Smooth muscle cell (in vitro differentiated cells): ENCODE measurements at regions not wholly inside any gene's neighbourhood (a gene's known extent, or its start where the extent isn't known, plus 50 kb on each side); places are given as distances from the start of the nearest gene placed in this dataset.
"Not testable (repeated sequence)": the region's sequence is repeated elsewhere in the genome, so short reads cannot be mapped to it uniquely, and the experiment has no call there.

Experiments
- DNase-seq: peaks from one replicate; lab custom pipeline; 2025; ENCODE audit not compliant: unreplicated experiment; lab: John Stamatoyannopoulos, UW
- H2AFZ ChIP-seq: fragments of 200-600 bp; sonication (generic); 2 replicates; pipeline ENCODE4 v1.6.0; 2016; ENCODE audit warnings: antibody characterized with exemption, low read depth, mild to moderate bottlenecking
- H3F3A ChIP-seq: fragments of 200-600 bp; sonication (generic); 2 replicates; pipeline ENCODE4 v1.6.0; 2017; ENCODE audit warnings: antibody characterized with exemption, low read depth
- H3K27ac ChIP-seq: fragments of 200-600 bp; sonication (generic); 2 replicates; pipeline ENCODE4 v1.5.1; 2016; ENCODE audit warnings: low read depth, mild to moderate bottlenecking
- H3K27me3 ChIP-seq: fragments of 200-600 bp; sonication (generic); 2 replicates; pipeline ENCODE4 v1.6.1; 2016; ENCODE audit warnings: low read depth, mild to moderate bottlenecking
- H3K36me3 ChIP-seq: fragments of 200-600 bp; sonication (generic); 2 replicates; pipeline ENCODE4 v1.5.1; 2016; ENCODE audit warnings: low read depth
- H3K4me1 ChIP-seq: fragments of 200-600 bp; sonication (generic); 2 replicates; pipeline ENCODE4 v1.5.1; 2016; ENCODE audit warnings: low read depth
- H3K4me2 ChIP-seq: fragments of 200-600 bp; sonication (generic); 2 replicates; pipeline ENCODE4 v1.6.0; 2016; ENCODE audit warnings: mild to moderate bottlenecking
- H3K4me3 ChIP-seq: fragments of 200-600 bp; sonication (generic); 2 replicates; pipeline ENCODE4 v1.5.1; 2016; ENCODE audit warnings: mild to moderate bottlenecking
- H3K79me2 ChIP-seq: fragments of 200-600 bp; sonication (generic); 2 replicates; pipeline ENCODE4 v1.6.0; 2016; ENCODE audit warnings: low read depth, mild to moderate bottlenecking
- H3K9ac ChIP-seq: fragments of 200-600 bp; sonication (generic); 2 replicates; pipeline ENCODE4 v1.6.0; 2016; ENCODE audit warnings: low read depth
- H3K9me3 ChIP-seq: fragments of 200-600 bp; sonication (generic); replicated peaks from 2 replicates; pipeline ENCODE4 v1.5.1; 2016; ENCODE audit warnings: low read depth
- H4K20me1 ChIP-seq: fragments of 200-600 bp; sonication (generic); 2 replicates; pipeline ENCODE4 v1.6.0; 2016; ENCODE audit warnings: low read depth
- WGBS: methylation state at CpG from one replicate; pipeline ENCODE4 v1.1.7; 2016; ENCODE audit warnings: low lambda C conversion rate; 5-methylcytosine and 5-hydroxymethylcytosine counted together
- TF ChIP-seq, protein P1 (sequence below): fragments of 200-600 bp; sonication (generic); IDR thresholded peaks from 2 replicates; pipeline ENCODE4 v1.5.1; 2017; ENCODE audit warnings: borderline replicate concordance, mild to moderate bottlenecking, antibody characterized with exemption; ENCODE audit not compliant: insufficient read depth, poor library complexity, severe bottlenecking

DNA sequence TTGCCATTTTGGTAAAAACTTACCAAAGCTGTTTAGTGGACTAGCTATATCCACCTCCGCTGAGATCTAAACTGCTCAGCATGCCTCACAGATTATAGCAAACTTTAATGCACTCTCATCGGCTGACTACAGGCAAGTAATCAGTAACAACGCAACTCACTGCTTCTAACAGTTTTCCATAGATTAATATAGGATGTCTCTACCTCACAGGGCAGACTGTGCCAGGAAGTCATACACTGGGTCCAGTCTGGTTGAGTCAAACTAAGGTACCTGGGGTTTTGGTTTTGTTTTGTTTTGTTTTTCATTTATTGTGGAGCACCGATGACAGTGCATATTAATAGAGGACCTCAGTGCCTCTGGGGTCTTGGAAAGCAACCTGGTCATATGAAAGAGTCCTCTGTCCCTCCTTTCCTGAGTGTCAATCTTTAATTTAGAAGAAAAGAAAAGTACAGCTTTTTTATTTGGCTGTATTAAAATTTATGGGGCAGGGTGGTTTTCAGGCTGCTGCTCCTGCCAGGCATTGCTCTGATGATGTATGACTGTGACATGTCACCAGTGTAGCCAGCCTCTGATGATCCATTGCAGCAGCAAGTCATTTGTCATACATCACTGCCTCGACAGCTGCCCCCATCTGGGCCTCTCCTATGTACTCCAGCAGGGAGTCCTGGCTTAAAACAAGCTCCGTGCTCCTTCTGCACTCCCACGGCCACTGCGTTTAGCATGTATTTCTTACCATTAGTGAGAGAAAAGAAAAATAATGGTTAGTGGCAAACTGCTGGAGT is 854.1 kb downstream of the KCNJ2 start:
- H3K27ac ChIP-seq: no peak overlapping the region
- peaks cover 3% of the 10 kb centered on the region for H3K4me1 ChIP-seq
- H3K9me3 ChIP-seq: no peaks in the 10 kb centered on the region
- no peaks in the 10 kb centered on the region for H3F3A ChIP-seq
- H3K27me3 ChIP-seq: no peaks in the 10 kb centered on the region
- no peaks in the 10 kb centered on the region for H3K79me2 ChIP-seq
- DNase-seq: no peak
- no peak overlapping the region for H3K4me3 ChIP-seq
- H3K9ac ChIP-seq: no peak overlapping the region
- peak overlapping the region; percentile 48 for H3K4me2 ChIP-seq
- peak overlapping the region; percentile 26 for H2AFZ ChIP-seq
- WGBS: 34% methylated on average over 8 of the region's 8 CpGs
- no peaks in the 10 kb centered on the region for H4K20me1 ChIP-seq
- no peaks in the 10 kb centered on the region for H3K36me3 ChIP-seq
- TF ChIP-seq, protein P1, sequence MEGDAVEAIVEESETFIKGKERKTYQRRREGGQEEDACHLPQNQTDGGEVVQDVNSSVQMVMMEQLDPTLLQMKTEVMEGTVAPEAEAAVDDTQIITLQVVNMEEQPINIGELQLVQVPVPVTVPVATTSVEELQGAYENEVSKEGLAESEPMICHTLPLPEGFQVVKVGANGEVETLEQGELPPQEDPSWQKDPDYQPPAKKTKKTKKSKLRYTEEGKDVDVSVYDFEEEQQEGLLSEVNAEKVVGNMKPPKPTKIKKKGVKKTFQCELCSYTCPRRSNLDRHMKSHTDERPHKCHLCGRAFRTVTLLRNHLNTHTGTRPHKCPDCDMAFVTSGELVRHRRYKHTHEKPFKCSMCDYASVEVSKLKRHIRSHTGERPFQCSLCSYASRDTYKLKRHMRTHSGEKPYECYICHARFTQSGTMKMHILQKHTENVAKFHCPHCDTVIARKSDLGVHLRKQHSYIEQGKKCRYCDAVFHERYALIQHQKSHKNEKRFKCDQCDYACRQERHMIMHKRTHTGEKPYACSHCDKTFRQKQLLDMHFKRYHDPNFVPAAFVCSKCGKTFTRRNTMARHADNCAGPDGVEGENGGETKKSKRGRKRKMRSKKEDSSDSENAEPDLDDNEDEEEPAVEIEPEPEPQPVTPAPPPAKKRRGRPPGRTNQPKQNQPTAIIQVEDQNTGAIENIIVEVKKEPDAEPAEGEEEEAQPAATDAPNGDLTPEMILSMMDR: no peak

DNA sequence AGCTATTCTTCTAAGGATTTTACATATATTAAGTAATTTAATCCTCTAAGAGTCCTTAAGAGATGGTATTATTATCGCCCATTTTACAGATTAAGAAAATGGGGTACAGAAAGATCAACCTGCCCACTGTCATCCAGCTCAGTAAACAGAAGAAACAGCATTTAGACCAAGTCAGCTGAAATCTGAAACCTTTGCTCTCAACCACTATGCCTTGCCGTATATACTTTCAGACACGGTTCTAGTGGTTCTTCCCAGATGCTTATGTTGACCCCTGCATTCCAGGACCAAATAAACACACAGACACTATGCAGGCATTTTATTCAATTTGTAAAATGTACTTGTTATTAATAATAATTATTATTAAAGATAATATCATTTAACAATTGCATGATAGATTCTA is 854.8 kb downstream of the KCNJ2 start:
- no peak overlapping the region for H3K4me3 ChIP-seq
- no peak overlapping the region for H3K9ac ChIP-seq
- no peaks in the 10 kb centered on the region for H3K27me3 ChIP-seq
- no peaks in the 10 kb centered on the region for H3K79me2 ChIP-seq
- TF ChIP-seq, protein P1: no peak
- no peaks in the 10 kb centered on the region for H4K20me1 ChIP-seq
- H3F3A ChIP-seq: no peaks in the 10 kb centered on the region
- H3K4me1 ChIP-seq: peaks cover 3% of the 10 kb centered on the region
- no peaks in the 10 kb centered on the region for H3K9me3 ChIP-seq
- H3K27ac ChIP-seq: no peak overlapping the region
- no peaks in the 10 kb centered on the region for H3K36me3 ChIP-seq
- no peak overlapping the region for H3K4me2 ChIP-seq
- WGBS: 36% methylated on average over 3 of the region's 3 CpGs
- no peak overlapping the region for H2AFZ ChIP-seq
- no peak for DNase-seq

DNA sequence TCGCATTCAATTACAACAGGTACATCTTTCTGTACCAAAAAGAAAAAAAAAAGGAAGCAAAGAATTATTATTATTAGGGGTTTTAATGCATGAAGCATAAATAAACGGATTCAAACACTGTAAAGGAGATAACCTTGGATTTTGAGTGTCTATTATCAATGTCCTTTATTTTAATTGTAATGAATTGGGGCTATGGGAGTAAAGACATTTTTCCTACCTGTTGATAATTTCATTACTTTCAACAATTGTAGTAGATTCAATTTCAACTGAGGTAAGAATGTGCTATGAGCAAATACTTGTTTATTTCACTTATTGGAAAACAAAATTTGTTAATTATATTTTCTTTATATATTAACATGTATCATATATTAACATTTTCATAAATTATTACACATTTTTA is 855.6 kb downstream of the KCNJ2 start:
- no peaks in the 10 kb centered on the region for H4K20me1 ChIP-seq
- no peak for DNase-seq
- H3K9me3 ChIP-seq: no peaks in the 10 kb centered on the region
- H3K4me3 ChIP-seq: no peak overlapping the region
- no peaks in the 10 kb centered on the region for H3K79me2 ChIP-seq
- H2AFZ ChIP-seq: no peak overlapping the region
- no peaks in the 10 kb centered on the region for H3K27me3 ChIP-seq
- H3K27ac ChIP-seq: no peak overlapping the region
- no peaks in the 10 kb centered on the region for H3K36me3 ChIP-seq
- peaks cover 3% of the 10 kb centered on the region for H3K4me1 ChIP-seq
- WGBS: 93% methylated on average over 2 of the region's 2 CpGs
- H3K9ac ChIP-seq: no peak overlapping the region
- TF ChIP-seq, protein P1: no peak
- no peaks in the 10 kb centered on the region for H3F3A ChIP-seq
- H3K4me2 ChIP-seq: no peak overlapping the region

DNA sequence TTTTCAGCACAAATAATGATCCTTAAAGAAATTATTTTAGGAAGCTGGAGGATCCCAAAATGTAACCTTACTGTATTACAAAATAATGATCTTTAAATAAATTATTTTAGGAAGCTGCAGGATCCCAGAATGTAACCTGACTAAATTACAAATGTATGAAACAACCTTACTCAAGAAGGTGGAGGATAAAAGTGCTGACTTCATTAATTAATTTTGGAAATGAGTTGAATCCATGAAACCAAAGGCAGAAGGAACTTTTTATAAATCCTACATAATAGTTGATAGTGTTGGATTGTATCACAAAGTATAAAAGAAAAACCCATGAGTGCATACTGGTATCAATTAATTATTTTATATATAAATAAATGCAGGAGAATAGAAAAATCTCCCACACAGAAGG is 859.9 kb downstream of the KCNJ2 start:
- H3K4me2 ChIP-seq: no peak overlapping the region
- no peaks in the 10 kb centered on the region for H3F3A ChIP-seq
- no peaks in the 10 kb centered on the region for H3K79me2 ChIP-seq
- H3K4me3 ChIP-seq: no peak overlapping the region
- peaks cover 8% of the 10 kb centered on the region for H3K4me1 ChIP-seq
- H2AFZ ChIP-seq: no peak overlapping the region
- no peaks in the 10 kb centered on the region for H3K27me3 ChIP-seq
- no peak overlapping the region for H3K9ac ChIP-seq
- no peaks in the 10 kb centered on the region for H4K20me1 ChIP-seq
- no peaks in the 10 kb centered on the region for H3K9me3 ChIP-seq
- no peaks in the 10 kb centered on the region for H3K36me3 ChIP-seq
- TF ChIP-seq, protein P1: no peak
- no peak for DNase-seq
- H3K27ac ChIP-seq: no peak overlapping the region

DNA sequence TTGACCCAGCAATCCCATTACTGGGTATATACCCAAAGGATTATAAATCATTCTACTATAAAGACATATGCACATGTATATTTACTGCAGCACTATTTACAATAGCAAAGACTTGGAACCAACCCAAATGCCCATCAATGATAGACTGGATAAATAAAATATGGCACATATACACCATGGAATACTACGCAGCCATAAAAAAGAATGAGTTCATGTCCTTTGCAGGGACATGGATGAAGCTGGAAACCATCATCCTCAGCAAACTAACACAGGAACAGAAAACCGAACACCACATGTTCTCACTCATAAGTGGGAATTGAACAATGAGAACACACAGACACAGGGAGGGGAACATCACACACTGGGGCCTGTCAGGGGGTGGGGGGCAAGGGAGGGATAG is 862.0 kb downstream of the KCNJ2 start:
- not testable (repeated sequence) for H3K9ac ChIP-seq, H3K27ac ChIP-seq, H3K9me3 ChIP-seq, H3K79me2 ChIP-seq, H4K20me1 ChIP-seq, H3K4me3 ChIP-seq, H3K4me2 ChIP-seq, H3K27me3 ChIP-seq, H3K4me1 ChIP-seq, H3K36me3 ChIP-seq, H3F3A ChIP-seq, H2AFZ ChIP-seq, DNase-seq
- 98% methylated on average over 2 of the region's 2 CpGs for WGBS
